SW 1271 (cell line): ENCODE measurements at regions not wholly inside any gene's neighbourhood (a gene's known extent, or its start where the extent isn't known, plus 50 kb on each side); places are given as distances from the start of the nearest gene placed in this dataset.
A peak's percentile ranks its signal among the peaks of the same experiment; 100 is the strongest.

ENCODE experiments used
- DNase-seq, 2 experiments: peaks; one replicate each; lab custom pipeline; 2025; lab: John Stamatoyannopoulos, UW

- DNase-seq: no peak
These were observed 267.2 kb downstream of the BUD13 start for GRCh38 chr11:116505298-116506262.

GRCh38 chr11:116504541-116505297 lies 268.1 kb downstream of the BUD13 start:
- no peak for DNase-seq

GRCh38 chr11:116503216-116504160 lies 269.3 kb downstream of the BUD13 start:
- no peak for DNase-seq

GRCh38 chr11:116502641-116503061 lies 270.1 kb downstream of the BUD13 start:
- DNase-seq: no peak

DNA sequence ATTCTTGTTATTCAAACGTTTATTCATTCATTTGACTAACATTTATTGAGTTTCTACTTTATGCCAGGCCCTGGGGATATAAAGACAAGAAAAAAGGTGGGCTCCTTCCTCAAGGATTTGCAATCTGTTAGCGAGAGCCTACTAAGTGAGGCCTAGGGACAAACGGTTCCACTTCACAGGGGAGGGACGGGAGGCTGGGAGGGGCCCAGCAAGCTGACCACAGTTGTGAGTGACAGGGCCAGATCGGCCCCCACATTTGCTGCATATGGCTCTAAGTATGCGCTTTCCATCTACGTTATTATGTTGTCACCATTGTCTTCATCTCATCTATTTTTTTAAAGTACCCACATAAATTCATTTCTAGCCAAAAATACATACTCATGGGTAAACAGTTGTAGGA lies 271.1 kb downstream of the BUD13 start:
- no peak for DNase-seq

- DNase-seq: no peak
These were observed 271.7 kb downstream of the BUD13 start for GRCh38 chr11:116500947-116501602.

- no peak for DNase-seq
These were observed 272.5 kb downstream of the BUD13 start for GRCh38 chr11:116500026-116500946.

GRCh38 chr11:116499396-116500003 lies 273.3 kb downstream of the BUD13 start:
- peak; percentile 5 to 10 for DNase-seq

GRCh38 chr11:116498161-116498560 lies 274.6 kb downstream of the BUD13 start:
- no peak for DNase-seq

DNA sequence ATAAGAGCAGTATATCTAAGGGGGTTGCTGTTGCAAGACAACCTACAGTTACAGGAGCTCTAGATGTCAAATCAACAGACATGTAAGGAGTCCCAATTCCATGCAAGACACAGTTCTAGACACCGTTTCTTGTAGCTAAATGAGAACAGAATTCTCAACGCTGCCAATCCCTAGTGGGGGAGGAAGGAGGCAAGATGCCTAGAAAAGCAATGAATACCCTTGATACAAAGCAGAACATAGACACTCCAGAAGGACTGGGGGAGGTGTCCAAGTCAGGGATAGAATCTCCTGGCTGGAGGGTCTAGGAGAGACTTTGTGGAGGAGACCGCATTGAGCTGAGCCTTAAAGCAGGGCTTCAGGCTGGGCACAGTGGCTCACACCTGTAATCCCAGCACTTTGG lies 280.2 kb downstream of the BUD13 start:
- no peak for DNase-seq

DNA sequence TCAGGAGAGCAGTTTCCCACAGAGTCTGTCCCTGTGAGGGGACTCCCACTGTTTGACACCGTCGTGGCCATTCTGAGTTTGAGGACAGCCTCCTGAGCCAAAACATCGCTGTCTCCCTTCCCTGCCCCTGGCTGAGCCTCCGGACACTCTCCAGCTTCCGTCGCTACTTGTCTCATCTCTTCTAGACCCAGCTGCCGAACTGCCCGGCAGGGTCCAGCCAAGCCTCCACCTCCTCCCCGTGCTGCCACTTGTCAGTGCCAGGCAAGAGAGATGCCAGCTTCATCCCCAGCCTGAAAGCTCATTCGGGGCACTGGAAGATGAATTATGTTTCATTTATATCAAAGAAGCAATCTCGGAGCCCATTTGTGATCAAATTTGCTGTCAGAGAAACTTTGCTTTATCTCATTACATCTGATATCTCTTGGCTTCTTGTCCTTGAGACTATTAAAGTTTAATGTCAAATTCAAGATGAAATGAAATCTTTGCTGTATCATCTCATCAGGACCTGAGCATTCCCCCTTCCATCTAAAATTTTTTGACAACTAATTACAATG lies 283.9 kb downstream of the BUD13 start:
- no peak for DNase-seq

GRCh38 chr11:116485425-116485824 lies 287.4 kb downstream of the BUD13 start:
- DNase-seq: no peak

DNA sequence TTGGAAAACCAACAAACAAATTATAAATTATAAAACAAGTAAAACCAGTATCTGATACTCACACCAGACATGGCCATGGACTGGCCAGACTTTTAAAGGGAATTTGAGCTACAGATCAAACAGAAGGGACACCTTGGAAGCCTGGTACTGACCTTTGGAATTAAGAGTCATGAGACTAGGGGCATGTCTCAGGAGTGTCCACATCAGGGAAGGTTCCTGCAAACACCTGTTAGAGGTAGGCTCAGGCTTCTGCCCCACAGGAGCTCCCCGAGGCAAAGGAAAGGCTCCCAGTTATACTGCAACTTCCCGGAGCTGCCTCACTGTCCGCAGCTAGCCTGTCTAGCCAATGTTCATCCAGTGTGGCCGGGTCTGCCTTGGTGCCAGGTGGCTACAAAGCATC lies 290.1 kb downstream of the BUD13 start:
- DNase-seq: no peak

DNA sequence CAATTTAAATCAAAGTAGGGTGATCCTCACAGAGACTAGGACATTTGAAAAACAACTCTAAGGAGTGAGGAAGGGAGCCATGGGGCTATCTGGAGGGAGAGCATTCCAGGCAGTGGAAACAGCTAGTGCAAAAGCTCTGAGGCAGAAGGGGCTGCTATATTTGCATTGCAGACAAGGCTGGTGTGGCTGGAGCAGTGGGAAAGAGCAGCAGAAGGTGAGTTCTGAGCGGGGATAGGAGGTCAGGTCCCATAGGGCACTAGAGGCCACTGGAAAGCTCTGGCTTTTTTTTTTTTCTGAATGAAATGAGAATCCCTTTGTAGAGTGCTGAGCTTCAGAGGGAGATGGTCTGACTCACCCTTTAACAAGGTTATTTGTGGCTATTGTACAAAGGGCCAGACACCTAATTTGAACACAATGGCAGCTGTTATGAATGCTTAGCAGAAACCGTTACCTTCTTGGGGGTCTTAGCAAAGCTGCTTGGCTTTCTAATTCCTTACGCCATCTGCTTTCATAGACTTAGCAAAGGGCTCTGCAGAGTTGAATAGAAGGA lies 291.6 kb downstream of the BUD13 start:
- DNase-seq: no peak

GRCh38 chr11:116478669-116479668 lies 293.8 kb downstream of the BUD13 start:
- no peak for DNase-seq

GRCh38 chr11:116478205-116478604 lies 294.6 kb downstream of the BUD13 start:
- DNase-seq: no peak

DNA sequence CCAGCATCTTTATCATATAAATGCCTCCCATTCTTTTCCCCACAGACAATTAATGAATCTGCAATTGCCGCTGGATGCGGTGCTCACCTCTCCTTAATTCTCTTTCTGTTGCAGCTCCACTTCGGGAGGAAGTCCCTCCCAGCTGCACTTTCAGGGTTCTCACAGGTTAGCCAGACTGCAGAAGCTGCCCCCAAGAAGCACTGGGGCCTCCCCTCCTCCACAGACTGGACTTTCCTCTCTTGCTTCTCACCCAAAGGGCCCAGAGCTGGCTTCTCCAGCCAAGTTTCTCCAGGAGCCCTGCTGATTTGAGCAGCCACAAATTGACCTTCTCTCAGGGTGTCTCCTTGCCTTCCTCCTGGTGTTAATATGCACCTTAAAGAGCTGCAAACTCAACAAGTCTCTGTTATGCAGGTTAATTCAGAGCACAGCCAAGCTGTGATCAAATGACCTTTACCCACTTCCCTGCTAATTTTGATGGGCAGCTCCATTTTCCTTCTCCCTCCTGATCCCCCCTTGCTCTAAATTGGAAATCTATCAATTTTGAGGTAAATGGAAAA lies 298.9 kb downstream of the BUD13 start:
- DNase-seq: no peak
